GM11168 (cell line): ENCODE measurements at regions not wholly inside any gene's neighbourhood (a gene's known extent, or its start where the extent isn't known, plus 50 kb on each side); places are given as distances from the start of the nearest gene placed in this dataset.

Source experiments
- in situ Hi-C: fragments of 300-500 bp; cut with MboI; formaldehyde crosslinking; loops from one replicate; pipeline ENCODE4 v1.12.0; 2022; ENCODE audit warnings: low sequenced_read_pairs; ENCODE audit not compliant: unreplicated experiment

DNA sequence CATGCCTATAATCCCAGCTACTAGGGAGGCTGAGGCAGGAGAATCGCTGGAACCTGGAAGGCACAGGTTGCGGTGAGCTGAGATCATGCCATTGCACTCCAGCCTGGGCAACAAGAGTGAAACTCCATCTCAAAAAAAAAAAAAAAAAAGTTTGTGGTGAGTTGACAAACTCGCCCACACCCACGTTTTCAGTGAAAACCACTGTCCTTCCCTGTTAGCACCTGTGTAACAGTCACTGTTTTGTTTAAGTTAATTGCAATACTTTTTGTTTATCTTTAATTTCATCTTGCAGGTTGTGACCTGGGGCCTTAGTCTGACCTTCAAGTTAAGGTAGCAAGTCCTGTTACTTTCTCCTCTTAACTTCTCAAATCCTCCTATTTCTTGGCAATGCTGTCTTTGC is 65.5 kb upstream of the SKOR2 start:
- in situ Hi-C loops, result no loop called here

- in situ Hi-C loops, result no loop called here
These were observed 62.4 kb upstream of the SKOR2 start for GRCh38 chr18:47313901-47314300.

DNA sequence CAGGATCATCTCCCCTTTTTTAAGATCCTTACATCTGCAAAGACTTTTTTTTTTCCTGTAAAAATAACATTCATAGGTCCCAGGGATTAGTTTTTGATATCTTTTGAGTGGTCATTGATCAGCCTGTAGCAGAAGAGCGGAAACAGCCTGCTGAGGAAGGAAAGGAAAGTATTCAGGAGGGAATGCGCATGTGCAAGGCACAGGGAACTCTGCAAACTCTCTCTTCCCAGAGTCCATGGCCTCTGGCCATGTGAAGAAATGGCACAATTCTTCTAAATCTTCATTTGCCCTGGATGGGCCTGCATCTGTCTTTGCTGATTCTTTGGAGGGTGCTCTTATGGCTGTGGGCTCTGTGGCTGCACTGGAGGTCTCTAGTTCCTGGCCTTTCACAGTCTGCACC is 60.1 kb upstream of the SKOR2 start:
- in situ Hi-C loops, result no loop called here
